ENCODE measurements at regions not wholly inside any gene's neighbourhood (a gene's known extent, or its start where the extent isn't known, plus 50 kb on each side); places are given as distances from the start of the nearest gene placed in this dataset.

GRCh38 chr16:80199614-80200013 lies 341.2 kb upstream of the DYNLRB2 start:
- H3K27me3 ChIP-seq: no peaks in the 10 kb centered on the region
- H3K36me3 ChIP-seq: no peaks in the 10 kb centered on the region
- no peaks in the 10 kb centered on the region for H3K4me1 ChIP-seq
- TF ChIP-seq EP300 (IDR thresholded peaks at IDR 0.05): no peak
- no peak for TF ChIP-seq POLR2A (IDR thresholded peaks at IDR 0.05)
- no peak for TF ChIP-seq POLR2AphosphoS5 (IDR thresholded peaks at IDR 0.05)
- no peak for TF ChIP-seq CTCF (IDR thresholded peaks at IDR 0.05)
- H3K27ac ChIP-seq: no peak overlapping the region
- no peaks in the 10 kb centered on the region for H3K9me3 ChIP-seq
- 96 to 100% methylated on average over 3 of the region's 3 CpGs for WGBS, 2 donors (ENCODE audit: low coverage in 1 of 2)
- H3K4me3 ChIP-seq: no peak overlapping the region
- ATAC-seq: no peak

- TF ChIP-seq POLR2A (IDR thresholded peaks at IDR 0.05) (no peak), POLR2AphosphoS5 (IDR thresholded peaks at IDR 0.05) (no peak)
- 71 to 73% methylated on average over 6 to 7 of the region's 7 CpGs for WGBS, 2 donors (ENCODE audit: low coverage in 1 of 2)
These were observed 342.2 kb upstream of the DYNLRB2 start for GRCh38 chr16:80198311-80199299.

GRCh38 chr16:80197741-80198201 lies 343.0 kb upstream of the DYNLRB2 start:
- H3K4me1 ChIP-seq: no peaks in the 10 kb centered on the region
- H3K27ac ChIP-seq: no peak overlapping the region
- no peaks in the 10 kb centered on the region for H3K27me3 ChIP-seq
- H3K4me3 ChIP-seq: no peak overlapping the region
- 40 to 41% methylated on average over 4 of the region's 4 CpGs for WGBS, 2 donors (ENCODE audit: low coverage in 1 of 2)
- H3K9me3 ChIP-seq: no peaks in the 10 kb centered on the region
- no peaks in the 10 kb centered on the region for H3K36me3 ChIP-seq
- no peak for ATAC-seq
- TF ChIP-seq CTCF (IDR thresholded peaks at IDR 0.05) (no peak), POLR2AphosphoS5 (IDR thresholded peaks at IDR 0.05) (no peak), POLR2A (IDR thresholded peaks at IDR 0.05) (no peak)

More at GRCh38 chr16:80198311-80199299, 342.2 kb upstream of the DYNLRB2 start:
- Histone ChIP-seq H3K4me3 (no peak overlapping the region), H3K4me1 (no peaks in the 10 kb centered on the region), H3K36me3 (no peaks in the 10 kb centered on the region), H3K27ac (no peak overlapping the region), H3K27me3 (no peaks in the 10 kb centered on the region), H3K9me3 (no peaks in the 10 kb centered on the region)
- ATAC-seq: no peak

GRCh38 chr16:80191928-80192327 lies 348.9 kb upstream of the DYNLRB2 start:
- no peaks in the 10 kb centered on the region for H3K9me3 ChIP-seq
- no peak for ATAC-seq
- no peaks in the 10 kb centered on the region for H3K36me3 ChIP-seq
- H3K27me3 ChIP-seq: no peaks in the 10 kb centered on the region
- no peak overlapping the region for H3K4me3 ChIP-seq
- WGBS, 2 donors (ENCODE audit: low coverage in 1 of 2): 42 to 62% methylated on average over 3 of the region's 3 CpGs
- H3K4me1 ChIP-seq: no peaks in the 10 kb centered on the region
- TF ChIP-seq CTCF (IDR thresholded peaks at IDR 0.05) (no peak), POLR2A (IDR thresholded peaks at IDR 0.05) (no peak), POLR2AphosphoS5 (IDR thresholded peaks at IDR 0.05) (no peak), EP300 (IDR thresholded peaks at IDR 0.05) (no peak)
- H3K27ac ChIP-seq: no peak overlapping the region

GRCh38 chr16:80189476-80190175 lies 351.2 kb upstream of the DYNLRB2 start:
- no peak for ATAC-seq
- 64 to 66% methylated on average over 7 of the region's 7 CpGs for WGBS, 2 donors (ENCODE audit: low coverage in 1 of 2)
- TF ChIP-seq POLR2A (IDR thresholded peaks at IDR 0.05) (no peak), POLR2AphosphoS5 (IDR thresholded peaks at IDR 0.05) (no peak), EP300 (IDR thresholded peaks at IDR 0.05) (no peak), CTCF (IDR thresholded peaks at IDR 0.05) (no peak)

More at GRCh38 chr16:80189476-80190175, 351.2 kb upstream of the DYNLRB2 start:
- Histone ChIP-seq H3K36me3 (no peaks in the 10 kb centered on the region), H3K9me3 (no peaks in the 10 kb centered on the region), H3K4me1 (no peaks in the 10 kb centered on the region), H3K27ac (no peak overlapping the region), H3K27me3 (no peaks in the 10 kb centered on the region), H3K4me3 (no peak overlapping the region)
